HepG2 (cell line): ENCODE measurements at regions not wholly inside any gene's neighbourhood (a gene's known extent, or its start where the extent isn't known, plus 50 kb on each side); places are given as distances from the start of the nearest gene placed in this dataset.

Experiments used
- ASH2L ChIP-seq: fragments of 300-600, 200-600 bp; sonication (generic); IDR thresholded peaks from 2 replicates; pipeline ENCODE4 v1.7.0; 2017; ENCODE audit warnings: low read depth, mild to moderate bottlenecking, moderate library complexity, mixed read lengths, low read length; ENCODE audit not compliant: insufficient read length
- ESRRA ChIP-seq: sonication (generic); formaldehyde crosslinking; IDR thresholded peaks from 2 replicates; pipeline ENCODE4 v1.5.1; 2020; ENCODE audit warnings: mild to moderate bottlenecking, low read depth, missing genetic modification reagents
- HOXA3 ChIP-seq: sonication (generic); formaldehyde crosslinking; IDR thresholded peaks from 2 replicates; pipeline ENCODE4 v1.5.0; 2020; ENCODE audit warnings: missing genetic modification reagents
- ISX ChIP-seq: sonication (generic); formaldehyde crosslinking; conservative IDR thresholded peaks from 2 replicates; pipeline ENCODE4 v1.5.0; 2020; ENCODE audit warnings: missing genetic modification reagents
- MAX ChIP-seq: IDR thresholded peaks from 2 replicates; pipeline ENCODE4 v1.6.1; 2012; ENCODE audit warnings: inconsistent platforms
- MEF2D ChIP-seq: sonication (generic); formaldehyde crosslinking; IDR thresholded peaks from 2 replicates; pipeline ENCODE4 v1.5.1; 2020; ENCODE audit warnings: mild to moderate bottlenecking, missing genetic modification reagents
- MEIS2 ChIP-seq: sonication (generic); formaldehyde crosslinking; IDR thresholded peaks from 2 replicates; pipeline ENCODE4 v1.9.0; 2021; ENCODE audit warnings: mild to moderate bottlenecking, missing genetic modification reagents
- NCOR1 ChIP-seq: fragments of 200-600 bp; sonication (generic); IDR thresholded peaks from 2 replicates; pipeline ENCODE4 v1.7.0; 2017; ENCODE audit warnings: antibody characterized with exemption, low read length, borderline replicate concordance
- NFE2L1 ChIP-seq: sonication (generic); formaldehyde crosslinking; IDR thresholded peaks from 2 replicates; pipeline ENCODE4 v1.4.0; 2020; ENCODE audit warnings: missing genetic modification reagents, mild to moderate bottlenecking, borderline replicate concordance
- PHF5A ChIP-seq: IDR thresholded peaks from one replicate; pipeline ENCODE4 v1.6.1; 2018; ENCODE audit warnings: low read depth, missing genetic modification reagents; ENCODE audit not compliant: unreplicated experiment
- POLR2AphosphoS5 ChIP-seq: IDR thresholded peaks from 2 replicates; pipeline ENCODE4 v1.6.1; 2012; ENCODE audit warnings: low read depth, low read length
- RFX5 ChIP-seq: IDR thresholded peaks from 2 replicates; pipeline ENCODE4 v1.6.1; 2011; ENCODE audit warnings: low read depth, low read length, improper control_type of control experiment
- SAP130 ChIP-seq: IDR thresholded peaks from 2 replicates; pipeline ENCODE4 v1.6.1; 2016; ENCODE audit warnings: low read depth
- SIN3A ChIP-seq: IDR thresholded peaks from 2 replicates; pipeline ENCODE4 v1.6.1; 2011; ENCODE audit warnings: low read depth, mild to moderate bottlenecking, control low read depth, low read length, borderline replicate concordance
- SNAPC5 ChIP-seq: sonication (generic); formaldehyde crosslinking; IDR thresholded peaks from 2 replicates; pipeline ENCODE4 v1.8.1; 2023; ENCODE audit warnings: mild to moderate bottlenecking, missing genetic modification reagents, borderline replicate concordance
- SNRNP70 ChIP-seq: fragments of 200-400 bp; formaldehyde crosslinking; IDR thresholded peaks from 2 replicates; pipeline ENCODE4 v1.6.1; 2017; ENCODE audit warnings: mild to moderate bottlenecking, low read depth, low read length, moderate library complexity
- TEAD3 ChIP-seq: optimal IDR thresholded peaks from 2 replicates; pipeline ENCODE3; 2016; ENCODE audit warnings: borderline replicate concordance
- ZNF276 ChIP-seq: sonication (generic); formaldehyde crosslinking; IDR thresholded peaks from 2 replicates; pipeline ENCODE4 v1.4.0; 2020; ENCODE audit warnings: mild to moderate bottlenecking, low read depth, missing genetic modification reagents
- ZNF317 ChIP-seq: sonication (generic); formaldehyde crosslinking; IDR thresholded peaks from 2 replicates; pipeline ENCODE4 v1.5.0; 2020; ENCODE audit warnings: mild to moderate bottlenecking, missing genetic modification reagents
- ZNF574 ChIP-seq: sonication (generic); formaldehyde crosslinking; IDR thresholded peaks from 2 replicates; pipeline ENCODE4 v1.4.0; 2020; ENCODE audit warnings: missing genetic modification reagents
- ZNF674 ChIP-seq: sonication (generic); formaldehyde crosslinking; IDR thresholded peaks from 2 replicates; pipeline ENCODE4 v1.5.0; 2020; ENCODE audit warnings: low read depth, mild to moderate bottlenecking, missing genetic modification reagents
- ZSCAN22 ChIP-seq: sonication (generic); formaldehyde crosslinking; IDR thresholded peaks from 2 replicates; pipeline ENCODE4 v1.4.0; 2020; ENCODE audit warnings: mild to moderate bottlenecking, missing genetic modification reagents
- TF ChIP-seq, protein P1 (sequence below): sonication (generic); formaldehyde crosslinking; IDR thresholded peaks from 2 replicates; pipeline ENCODE4 v1.8.0; 2022; ENCODE audit warnings: mild to moderate bottlenecking, missing genetic modification reagents, moderate library complexity

DNA sequence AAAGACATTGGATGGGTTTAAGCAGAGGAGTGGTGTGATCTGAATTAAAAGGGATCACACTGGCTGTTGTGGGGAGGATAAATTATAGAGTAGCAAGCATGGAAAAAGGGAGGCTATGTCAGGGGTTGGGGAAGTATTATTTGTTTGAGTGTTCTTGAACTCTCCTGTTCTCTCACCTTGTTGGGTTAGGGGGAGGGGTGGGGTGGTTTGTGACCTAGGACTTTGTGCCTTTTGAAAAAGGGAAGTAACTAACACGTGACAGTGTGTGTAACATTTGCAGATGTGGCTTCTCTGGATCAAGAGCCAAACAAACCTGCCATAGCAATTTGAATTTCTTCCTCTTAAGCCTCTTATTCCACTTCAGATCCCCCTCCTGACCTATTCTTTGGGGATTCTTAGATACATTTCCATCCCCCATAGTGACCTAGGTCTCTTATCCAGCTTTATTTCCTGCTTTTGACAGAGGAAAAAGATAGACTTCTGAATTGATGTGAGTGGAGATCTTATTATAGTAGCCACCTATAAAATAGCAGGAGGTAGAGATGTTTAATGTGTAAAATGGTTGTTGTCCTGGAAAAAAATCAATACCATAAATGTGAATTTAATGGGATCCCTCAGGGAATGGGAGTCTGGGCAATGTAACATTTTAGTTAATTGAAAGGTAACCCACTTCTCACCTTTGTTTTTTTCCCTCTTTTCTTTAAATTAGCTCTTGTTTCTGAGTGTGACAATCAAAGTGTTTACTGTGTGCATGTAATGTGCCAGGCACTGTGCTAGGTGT lies 120.4 kb downstream of the CT47B1 start (continued):
- TF ChIP-seq MAX (peak; percentile 47; the same call in 1 of the 2 replicates), ZNF317 (CRISPR knock-in tag) (no peak), ASH2L (peak; percentile 58), MEF2D (CRISPR knock-in tag) (no peak), ZNF674 (CRISPR knock-in tag) (no peak), SIN3A (no peak), PHF5A (CRISPR knock-in tag) (no peak), ISX (CRISPR knock-in tag) (no peak), MEIS2 (CRISPR knock-in tag) (no peak), NFE2L1 (no peak), ZNF574 (no peak), ESRRA (no peak), TEAD3 (CRISPR knock-in tag) (no peak), RFX5 (no peak), ZSCAN22 (CRISPR knock-in tag) (no peak), NCOR1 (peak; percentile 82), POLR2AphosphoS5 (no peak), ZNF276 (no peak), SAP130 (CRISPR knock-in tag) (peak; percentile 43; the same call in 1 of the 2 replicates), HOXA3 (CRISPR knock-in tag) (peak; percentile 27; the same call in 1 of the 2 replicates), SNRNP70 (no peak), SNAPC5 (CRISPR knock-in tag) (no peak)
- TF ChIP-seq, protein P1, sequence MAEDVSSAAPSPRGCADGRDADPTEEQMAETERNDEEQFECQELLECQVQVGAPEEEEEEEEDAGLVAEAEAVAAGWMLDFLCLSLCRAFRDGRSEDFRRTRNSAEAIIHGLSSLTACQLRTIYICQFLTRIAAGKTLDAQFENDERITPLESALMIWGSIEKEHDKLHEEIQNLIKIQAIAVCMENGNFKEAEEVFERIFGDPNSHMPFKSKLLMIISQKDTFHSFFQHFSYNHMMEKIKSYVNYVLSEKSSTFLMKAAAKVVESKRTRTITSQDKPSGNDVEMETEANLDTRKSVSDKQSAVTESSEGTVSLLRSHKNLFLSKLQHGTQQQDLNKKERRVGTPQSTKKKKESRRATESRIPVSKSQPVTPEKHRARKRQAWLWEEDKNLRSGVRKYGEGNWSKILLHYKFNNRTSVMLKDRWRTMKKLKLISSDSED (CRISPR knock-in tag), result no peak
